GM19455 (cell line): ENCODE measurements at regions not wholly inside any gene's neighbourhood (a gene's known extent, or its start where the extent isn't known, plus 50 kb on each side); places are given as distances from the start of the nearest gene placed in this dataset.

Experiments
- ATAC-seq: cut with Tn5 transposase; IDR thresholded peaks from one replicate; pipeline ENCODE4 v1.9.1; 2021; ENCODE audit not compliant: unreplicated experiment

DNA sequence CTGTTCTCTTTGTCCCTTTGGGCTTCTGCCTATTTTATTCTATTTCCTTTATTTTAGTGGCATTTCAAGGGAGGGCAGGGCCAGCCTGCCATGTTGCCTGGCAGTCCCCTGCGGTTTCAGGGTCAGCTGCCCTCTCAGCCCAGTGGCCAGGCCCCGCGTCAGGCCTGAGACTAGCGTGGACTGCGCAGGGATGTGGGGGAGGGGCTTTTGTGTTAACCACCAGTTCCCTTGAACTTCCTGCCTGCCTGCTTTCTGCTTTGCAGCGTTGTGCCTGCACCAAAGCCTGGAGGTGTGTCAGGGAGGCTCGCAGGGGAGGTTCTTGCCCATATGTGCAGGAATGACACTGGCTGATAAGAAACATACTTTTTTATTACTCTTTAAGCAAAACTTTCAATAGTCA is 157.6 kb downstream of the SLC35B3 start:
- no peak for ATAC-seq

DNA sequence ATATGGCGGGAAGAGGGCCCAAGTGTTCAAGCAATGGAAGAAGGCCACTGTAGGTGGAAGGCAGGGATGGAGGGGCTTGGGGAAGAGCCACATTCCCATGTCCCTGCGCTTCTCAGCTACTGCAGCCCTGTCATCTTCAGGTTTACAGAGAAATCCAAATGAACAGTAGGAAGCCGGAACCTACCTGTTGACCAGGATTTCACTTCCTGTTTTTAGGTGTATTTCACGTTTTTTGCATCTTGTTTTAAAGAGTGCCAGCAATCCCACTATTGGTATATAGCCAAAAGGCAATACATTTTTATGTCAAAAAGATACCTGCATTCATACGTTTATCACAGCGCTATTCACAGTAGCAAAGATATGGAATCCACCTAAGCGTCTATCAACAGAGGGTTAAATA is 159.2 kb downstream of the SLC35B3 start:
- no peak for ATAC-seq

DNA sequence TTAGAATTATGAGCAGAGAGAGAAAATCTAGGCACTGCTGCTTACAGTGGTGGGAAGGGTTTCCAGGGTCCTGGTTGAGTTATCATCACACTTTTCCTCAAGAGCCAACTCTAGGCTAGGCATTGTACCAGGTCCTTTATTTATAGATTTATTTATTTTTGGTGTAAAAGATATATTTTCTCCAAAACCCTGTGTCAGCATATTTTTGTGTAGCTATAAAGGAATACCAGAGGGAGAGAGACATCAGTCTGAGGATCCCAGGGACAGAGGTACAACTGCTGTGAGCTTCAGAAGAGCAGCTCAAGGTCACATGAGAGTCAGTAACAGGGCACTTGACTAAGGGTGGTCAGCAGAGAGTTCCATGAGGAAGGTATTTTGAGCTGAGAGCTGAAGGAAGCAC is 159.7 kb downstream of the SLC35B3 start:
- ATAC-seq, result no peak

DNA sequence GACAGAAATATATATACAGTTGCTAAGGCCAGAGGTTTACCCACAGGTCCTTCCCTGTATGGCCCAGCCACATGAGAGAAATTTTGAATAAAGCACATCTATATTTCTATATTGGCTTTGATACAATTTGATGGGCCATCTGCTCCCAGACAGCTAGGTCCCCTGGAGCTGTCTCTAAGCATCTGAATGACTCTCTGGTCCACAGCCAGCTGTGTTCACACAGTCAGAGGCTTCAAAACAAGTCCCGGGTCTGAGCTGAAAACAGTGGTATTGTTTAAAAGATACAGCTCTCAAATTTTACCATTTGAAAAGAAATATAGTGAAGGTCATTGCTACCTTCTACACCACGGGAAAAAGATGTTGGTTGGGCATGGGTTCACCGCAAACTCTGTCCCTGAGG is 161.1 kb downstream of the SLC35B3 start:
- ATAC-seq, result no peak

DNA sequence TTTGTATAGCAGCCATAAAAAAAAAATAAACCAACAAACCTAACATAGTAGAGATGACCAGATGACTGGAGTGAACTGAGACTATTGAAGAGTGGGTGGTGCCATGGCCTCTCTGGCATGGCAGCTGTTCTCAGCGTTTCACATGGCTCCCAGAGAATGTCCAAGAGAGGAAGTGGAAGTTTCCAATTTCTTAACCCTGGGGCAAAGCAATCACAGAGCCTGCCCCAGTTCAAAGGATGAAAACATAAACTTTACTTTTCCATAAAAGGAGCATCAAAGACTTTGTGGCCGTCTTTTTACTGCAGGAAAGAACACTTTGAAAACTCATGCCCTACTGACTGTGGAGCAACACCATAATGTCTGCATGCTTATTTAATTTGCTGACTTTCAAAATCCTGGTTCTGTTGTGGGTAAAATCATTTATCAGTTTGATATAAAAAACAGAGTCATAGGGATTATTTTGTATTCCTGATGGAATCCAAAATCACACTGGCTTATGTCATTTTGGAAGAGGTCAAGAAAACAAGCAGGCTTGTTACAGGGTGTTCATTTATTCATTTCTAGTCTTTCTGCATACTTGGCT is 165.4 kb downstream of the SLC35B3 start:
- ATAC-seq, result no peak

DNA sequence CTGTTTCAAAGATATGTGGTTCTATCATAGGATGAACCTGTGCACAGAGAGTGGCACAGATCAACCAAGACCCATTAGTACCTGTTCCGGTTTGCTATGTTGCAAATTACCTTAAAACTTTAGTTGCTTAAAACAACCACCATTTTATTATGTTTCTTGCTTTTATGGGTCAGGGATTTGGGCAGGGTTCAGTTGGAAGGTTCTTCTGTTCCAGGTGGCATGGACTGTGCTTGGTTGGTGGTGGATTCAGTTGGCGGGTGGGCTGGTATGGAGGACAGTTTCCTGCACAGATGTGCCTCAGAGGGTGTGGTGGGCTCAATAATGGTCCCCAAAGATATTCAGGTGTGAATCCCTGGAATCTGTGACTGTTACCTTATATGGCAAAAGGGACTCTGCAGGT is 166.3 kb downstream of the SLC35B3 start:
- no peak for ATAC-seq

DNA sequence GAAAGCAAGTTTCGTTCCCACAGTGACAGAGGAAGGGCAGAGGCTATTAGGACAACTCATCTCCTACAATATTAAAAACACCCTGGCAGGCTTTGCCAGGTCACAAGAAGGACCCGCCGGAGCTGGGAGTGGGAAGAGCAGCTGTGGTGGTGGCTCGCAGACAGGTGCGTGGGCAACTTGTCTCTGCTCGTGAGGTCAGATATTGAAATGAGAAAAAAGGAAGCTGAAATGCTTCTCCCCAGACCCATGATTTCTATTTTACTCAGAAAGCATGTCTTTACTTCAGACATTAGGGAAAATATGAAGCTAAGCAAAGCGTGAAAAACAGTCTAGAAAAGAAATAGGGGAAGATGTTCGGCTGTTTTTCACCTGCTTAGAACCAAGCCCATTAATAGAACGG is 166.3 kb upstream of the EEF1E1 start:
- ATAC-seq, result no peak

DNA sequence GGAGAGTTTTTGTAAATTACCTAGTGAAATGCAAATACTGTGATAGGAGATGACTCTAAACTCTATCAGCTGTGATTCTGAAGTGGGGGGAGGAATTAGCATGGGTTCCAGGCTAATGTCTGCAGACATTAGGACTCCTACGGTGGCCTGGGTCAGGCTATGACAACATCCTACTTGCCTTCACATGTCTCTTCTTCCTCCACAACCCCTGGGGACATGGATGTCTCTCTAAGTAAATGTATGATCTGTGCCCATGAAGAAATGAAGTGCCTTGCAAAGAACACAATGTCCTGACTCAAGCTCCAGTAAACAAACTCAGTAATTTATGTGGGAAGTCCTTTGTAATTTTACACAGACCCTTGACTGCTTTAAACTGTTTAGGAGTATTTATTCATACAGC is 165.8 kb upstream of the EEF1E1 start:
- no peak for ATAC-seq

DNA sequence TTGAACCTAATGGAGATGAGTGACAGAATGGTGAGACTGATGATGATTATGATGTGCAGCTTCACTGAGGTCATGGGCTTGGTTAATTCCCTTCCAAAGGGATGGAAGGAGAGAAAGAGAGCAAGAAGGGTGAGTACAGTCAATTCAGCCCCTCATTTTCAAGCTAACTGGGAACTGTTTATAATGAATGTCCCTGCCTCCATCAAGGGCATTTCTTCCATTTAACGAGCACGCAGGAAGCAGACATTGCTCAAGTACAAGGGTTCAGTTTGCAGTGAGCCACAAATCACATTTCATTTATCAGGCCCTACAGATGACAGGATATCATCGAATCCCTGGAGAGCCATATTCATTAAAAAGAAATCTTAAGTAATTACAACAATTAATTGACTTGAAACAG is 158.3 kb upstream of the EEF1E1 start:
- ATAC-seq, result no peak

DNA sequence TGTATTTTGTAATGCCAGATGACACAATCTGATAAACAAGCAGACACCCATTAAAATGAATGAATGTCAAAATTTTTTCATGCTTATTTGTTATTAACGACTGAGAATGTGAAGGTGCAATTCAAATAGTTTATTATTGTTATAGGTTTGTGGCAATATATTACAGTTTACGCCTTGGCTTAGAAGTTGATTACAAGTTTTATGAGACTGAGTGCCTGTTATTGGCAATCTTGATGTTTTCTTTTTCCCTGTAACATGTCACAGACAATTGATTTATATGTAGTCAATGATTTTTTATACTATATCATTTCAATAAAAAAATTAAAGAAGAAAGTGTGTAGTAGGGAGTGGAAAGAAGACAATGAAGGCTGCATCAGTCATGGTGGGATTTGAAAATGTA is 144.1 kb upstream of the EEF1E1 start:
- no peak for ATAC-seq

DNA sequence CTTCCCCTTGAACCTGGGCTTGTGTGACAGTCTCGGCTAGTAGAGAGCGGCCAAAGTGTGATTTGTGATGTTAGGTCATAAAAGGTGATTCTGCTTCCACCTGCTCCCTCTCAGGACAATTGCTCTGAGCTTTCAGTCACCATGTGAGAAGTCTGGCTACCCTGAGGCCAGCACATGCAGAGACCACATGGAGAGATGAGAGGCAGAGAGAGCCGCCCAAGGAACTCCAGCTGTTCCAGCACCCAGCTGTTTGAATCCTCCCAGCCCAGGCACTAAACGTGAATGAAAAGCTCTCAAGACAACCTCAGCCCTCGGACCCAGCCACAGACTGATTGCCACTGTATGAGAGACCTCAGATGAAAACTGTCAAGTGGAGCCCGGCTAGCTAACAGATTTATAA is 143.4 kb upstream of the EEF1E1 start:
- no peak for ATAC-seq

DNA sequence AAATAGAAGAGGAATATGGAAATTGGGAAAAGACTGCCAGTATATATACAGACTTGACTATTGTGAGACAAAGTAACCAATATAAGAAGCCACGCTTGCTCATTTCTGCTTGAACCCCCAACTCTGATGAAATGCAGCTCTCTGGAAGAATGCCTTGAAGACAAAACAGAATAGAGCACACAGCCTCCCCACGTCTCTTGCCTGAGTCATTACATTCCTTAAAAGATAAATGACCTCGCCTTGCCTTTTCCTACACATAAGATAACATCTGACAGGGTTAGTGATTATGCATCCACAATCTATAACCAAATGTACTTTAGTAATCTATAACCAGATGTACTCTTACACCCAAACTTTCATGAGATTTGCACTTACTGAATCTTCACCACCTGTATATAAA is 141.1 kb upstream of the EEF1E1 start:
- no peak for ATAC-seq

DNA sequence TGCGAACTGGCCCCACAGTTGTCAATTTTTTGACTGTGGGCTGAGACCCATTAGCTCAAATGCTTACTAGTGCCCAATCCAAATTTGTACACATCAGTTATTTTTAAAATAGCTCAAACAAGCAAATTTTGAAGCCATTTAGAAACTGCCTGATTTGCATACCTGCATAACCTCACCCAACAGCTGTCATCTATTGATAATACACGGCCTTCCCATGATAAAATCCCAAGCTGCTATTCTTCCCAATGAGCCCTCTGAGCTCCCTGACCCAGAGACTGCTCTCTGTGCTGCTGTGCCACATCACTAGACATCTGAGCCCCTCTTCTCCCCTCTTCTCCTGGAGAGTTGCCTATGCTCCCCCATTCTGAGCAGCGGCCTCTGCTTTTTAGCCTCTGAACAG is 140.5 kb upstream of the EEF1E1 start:
- no peak for ATAC-seq

DNA sequence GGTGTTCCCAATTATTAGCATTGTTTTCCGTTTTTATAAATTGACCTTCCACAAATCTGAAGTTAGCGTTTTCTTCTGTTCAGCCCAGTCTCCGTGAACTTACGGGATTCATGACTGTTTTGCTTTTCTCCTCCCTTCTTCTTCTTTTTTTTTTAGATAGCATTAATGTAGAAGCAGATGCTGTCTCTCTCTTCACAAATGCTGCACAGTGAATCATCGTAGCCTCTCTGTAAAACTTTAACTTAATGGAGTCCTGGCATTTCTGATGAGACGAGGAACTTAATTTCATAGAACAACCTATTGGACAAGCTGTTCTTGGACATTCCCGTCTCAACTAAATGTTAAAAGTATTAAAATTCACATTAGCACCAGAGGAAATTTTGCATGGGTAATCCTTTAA is 138.0 kb upstream of the EEF1E1 start:
- no peak for ATAC-seq

DNA sequence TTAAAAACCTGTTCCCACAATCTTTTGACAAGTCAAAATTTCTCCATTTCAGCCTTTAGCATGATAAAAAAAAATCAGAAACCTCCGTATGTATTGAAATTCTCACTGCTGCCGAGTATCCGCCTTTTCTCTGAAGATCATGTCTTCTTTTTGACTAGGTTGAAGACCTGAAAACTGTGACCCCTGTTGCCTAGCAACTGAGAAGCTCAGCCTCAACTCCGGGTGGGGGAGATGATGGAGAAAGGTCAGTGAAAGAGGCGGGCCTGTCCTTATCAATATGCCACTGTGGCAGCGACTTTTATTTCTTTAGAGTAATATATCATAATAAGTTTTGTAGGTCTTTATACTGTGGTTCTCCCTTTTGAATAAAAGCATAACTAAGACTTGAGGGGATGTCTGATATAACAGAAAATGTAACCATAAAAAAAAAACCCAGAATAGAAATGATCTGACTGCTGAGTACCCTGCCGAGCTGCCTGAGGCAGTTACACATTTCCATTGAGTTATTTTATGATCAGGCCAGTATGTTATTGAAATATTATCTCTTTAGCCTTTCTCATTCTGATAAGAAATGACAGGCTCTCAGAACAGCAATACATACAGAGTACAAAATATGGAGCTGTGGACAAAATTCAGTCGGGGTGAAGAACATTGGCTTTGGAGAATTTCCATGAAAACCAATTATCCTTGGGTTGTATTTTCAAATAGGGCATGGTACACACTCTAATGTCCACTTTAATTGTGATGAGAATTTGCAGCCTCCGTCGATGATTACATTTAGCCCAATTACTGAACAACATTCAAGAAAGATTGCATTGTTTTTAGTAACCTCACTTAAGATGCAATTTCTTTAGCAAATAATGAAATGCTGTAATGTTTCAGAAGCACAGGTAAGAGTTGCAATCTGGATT is 136.7 kb upstream of the EEF1E1 start:
- ATAC-seq, result no peak

DNA sequence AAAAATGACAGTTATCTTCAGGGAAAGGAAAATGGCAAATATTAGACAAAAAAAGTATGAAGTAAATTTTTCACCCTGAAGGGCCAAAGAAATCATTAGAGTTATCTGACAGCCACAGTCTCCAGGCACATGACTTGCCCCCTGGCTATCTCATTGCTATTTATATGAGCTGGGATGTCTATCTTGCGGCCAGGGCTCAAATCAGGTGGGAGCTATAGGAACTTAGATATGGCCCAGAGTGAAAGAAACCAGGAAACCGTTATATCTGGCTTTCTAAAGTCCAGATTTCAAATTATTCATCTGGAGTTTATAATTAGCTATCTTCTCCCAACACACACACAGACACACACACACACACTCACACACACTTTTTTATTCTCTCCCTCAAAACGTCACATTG is 135.3 kb upstream of the EEF1E1 start:
- ATAC-seq, result no peak

DNA sequence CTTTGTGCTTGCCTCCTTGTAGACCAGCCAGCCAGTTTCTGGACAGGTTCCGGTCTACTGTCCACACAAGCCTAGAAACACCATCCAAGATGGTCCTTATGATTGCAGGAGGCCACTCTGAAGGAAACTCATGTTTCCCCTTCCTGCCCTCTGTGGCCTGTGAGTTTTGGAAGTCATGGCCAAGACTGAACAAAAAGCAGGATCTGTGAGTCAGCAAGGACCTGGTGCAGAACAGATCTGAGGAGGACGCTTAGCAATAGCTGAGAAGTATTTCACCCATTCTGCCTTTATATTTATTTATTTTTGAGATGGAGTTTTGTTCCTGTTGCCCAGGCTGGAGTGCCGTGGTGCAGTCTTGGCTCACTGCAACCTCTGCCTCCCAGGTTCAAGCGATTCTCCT is 134.6 kb upstream of the EEF1E1 start:
- no peak for ATAC-seq

DNA sequence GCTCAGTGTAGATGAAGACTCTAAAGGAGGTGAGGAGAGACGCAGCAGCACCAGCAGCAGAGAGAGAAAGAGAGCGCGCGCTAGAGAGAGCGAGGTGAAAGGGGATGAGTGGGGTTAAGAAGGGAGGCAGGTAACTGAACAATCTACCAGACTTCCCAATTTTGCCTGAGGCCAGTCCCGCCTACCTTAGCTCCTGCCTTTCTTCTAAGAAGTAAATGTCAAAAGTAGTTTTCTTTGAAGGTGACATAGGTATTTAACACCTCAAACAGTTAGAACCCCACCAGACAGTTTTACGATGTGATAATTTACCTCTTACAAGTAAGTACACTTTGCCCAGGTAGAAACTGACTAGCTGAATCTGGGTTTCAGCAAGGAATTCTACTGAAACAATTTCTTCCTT is 132.0 kb upstream of the EEF1E1 start:
- no peak for ATAC-seq

DNA sequence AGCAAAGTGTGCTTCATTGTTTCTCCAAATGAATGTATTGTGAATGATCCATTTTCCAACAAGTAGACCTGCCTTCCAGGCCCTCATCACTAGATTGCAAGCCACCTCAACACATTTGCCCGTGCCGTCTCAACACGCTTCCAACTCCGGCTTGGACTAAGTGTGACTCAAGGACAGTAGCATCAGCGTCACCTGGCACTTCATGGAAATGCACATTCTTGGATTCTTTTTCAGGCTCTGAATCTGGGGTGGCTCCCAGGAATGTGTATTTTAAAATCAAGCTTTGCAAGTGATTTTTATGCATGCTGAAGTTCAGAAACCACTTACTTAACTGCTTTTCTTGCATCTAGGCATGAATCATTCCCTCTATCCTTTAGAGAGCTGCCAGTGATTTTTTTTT is 129.6 kb upstream of the EEF1E1 start:
- ATAC-seq, result no peak

DNA sequence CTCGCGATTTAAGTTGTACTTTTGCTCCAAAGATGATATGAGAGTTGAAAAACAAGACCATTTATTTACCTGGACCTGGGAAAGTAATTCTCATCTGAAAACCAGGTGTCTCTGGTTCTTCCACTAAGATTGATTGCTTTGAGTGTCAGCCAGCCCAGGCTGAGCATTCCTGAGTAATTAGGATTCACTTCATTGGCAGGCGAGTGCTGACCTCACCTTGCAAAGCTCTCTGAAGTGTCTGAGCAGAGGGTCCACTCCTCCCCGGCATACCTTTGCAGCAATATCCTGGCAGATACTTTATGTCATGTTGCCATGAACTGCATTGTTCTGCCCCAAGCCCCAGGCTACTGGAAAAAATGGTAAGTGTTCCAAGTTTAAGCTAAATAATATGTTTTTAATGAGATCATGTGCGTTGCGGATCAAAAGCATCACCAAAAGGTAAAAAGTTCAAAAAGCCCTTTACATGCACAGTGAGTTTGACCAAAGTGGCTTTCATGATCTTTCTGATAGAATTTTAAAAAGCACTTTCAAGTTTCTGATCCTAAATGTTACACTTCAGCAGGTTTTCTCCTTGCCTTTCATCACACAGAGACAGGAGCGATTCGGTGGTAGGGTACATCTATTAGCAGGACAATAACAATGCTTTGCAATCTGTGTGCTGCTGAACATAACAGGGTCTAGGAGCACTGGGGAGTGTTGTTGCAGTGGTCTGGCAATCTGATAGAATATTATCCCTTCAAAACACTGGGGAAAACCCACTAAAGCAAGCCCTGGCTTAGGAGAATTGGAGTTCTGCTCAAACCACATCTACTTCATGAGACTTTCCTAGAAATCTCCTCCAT is 127.8 kb upstream of the EEF1E1 start:
- no peak for ATAC-seq

DNA sequence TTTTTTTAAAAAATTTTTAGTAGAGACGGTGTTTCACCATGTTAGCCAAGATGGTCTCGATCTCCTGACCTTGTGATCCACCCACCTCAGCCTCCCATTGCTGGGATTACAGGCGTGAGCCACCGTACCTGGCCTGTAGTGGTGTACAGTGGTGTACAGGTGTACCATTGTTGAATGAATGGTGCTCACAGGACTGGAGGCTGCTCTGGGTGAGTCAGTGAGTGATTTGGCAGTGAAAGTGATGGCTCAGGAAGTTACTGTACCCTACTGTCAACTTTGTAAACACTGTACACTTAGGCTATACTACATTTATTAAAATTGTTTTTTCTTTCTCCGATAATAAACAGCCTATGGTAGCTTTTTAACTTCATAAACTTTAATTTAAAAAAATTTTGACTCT is 122.8 kb upstream of the EEF1E1 start:
- ATAC-seq, result no peak

DNA sequence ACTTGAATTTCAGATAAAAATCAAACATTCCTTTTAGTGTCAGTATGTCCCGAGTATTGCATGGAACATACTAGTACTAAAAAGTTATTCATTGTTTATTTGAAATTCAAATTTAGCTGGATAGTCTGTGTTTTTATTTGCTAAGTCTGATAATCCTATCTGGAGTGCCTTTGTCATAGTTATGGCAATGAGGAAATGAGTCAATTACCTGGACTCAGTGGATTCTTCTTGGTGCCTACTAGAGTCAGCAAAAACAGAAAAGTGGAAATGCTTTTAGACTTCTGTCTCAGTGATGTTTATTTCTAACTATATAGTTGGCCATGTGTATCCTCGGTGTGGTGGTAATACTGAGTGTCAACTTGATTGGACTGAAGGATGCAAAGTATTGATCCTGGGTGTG is 121.3 kb upstream of the EEF1E1 start:
- ATAC-seq, result no peak
